Neural progenitor cell (in vitro differentiated cells): ENCODE measurements at regions not wholly inside any gene's neighbourhood (a gene's known extent, or its start where the extent isn't known, plus 50 kb on each side); places are given as distances from the start of the nearest gene placed in this dataset.

Source experiments
- CTCF ChIP-seq: fragments of 200-600 bp; sonication (generic); IDR thresholded peaks from 2 replicates; pipeline ENCODE4 v1.5.1; 2017; ENCODE audit warnings: antibody characterized with exemption, mild to moderate bottlenecking
- EZH2 ChIP-seq: fragments of 200-600 bp; sonication (generic); IDR thresholded peaks from 2 replicates; pipeline ENCODE4 v1.6.1; 2017; ENCODE audit warnings: antibody characterized with exemption, mild to moderate bottlenecking, moderate library complexity

- TF ChIP-seq CTCF (no peak), EZH2 (no peak)
These were observed 131.1 kb upstream of the CNTLN start for GRCh38 chr9:17003576-17004240.
